WTC11 (cell line): ENCODE measurements at regions not wholly inside any gene's neighbourhood (a gene's known extent, or its start where the extent isn't known, plus 50 kb on each side); places are given as distances from the start of the nearest gene placed in this dataset.
A peak's percentile ranks its signal among the peaks of the same experiment; 100 is the strongest.

Experiments
- ATAC-seq: fragments of 200-7000 bp; cut with Tn5 transposase; 2 replicates; pipeline ENCODE4 v1.10.0; 2021; ENCODE audit warnings: mild to moderate bottlenecking, moderate library complexity
- CTCF ChIA-PET: fragments of 300-600 bp; sonication (Branson Sonifier 250); formaldehyde crosslinking; loops from one replicate; lab custom pipeline; 2021; ENCODE audit warnings: antibody characterized with exemption; lab: Charles Lee
- POLR2A ChIA-PET: fragments of 350-600 bp; sonication (Branson Sonifier 250); formaldehyde crosslinking; loops from one replicate; lab custom pipeline; 2021; ENCODE audit warnings: antibody characterized with exemption; lab: Charles Lee
- DNase-seq: peaks from one replicate; pipeline ENCODE4 v3.0.0; 2021; ENCODE audit warnings: low spot score
- H3K27ac Mint-ChIP-seq: 2 replicates; pipeline ENCODE4 v1.8.0; 2021; ENCODE audit warnings: mixed read lengths
- H3K27me3 Mint-ChIP-seq: 2 replicates; pipeline ENCODE4 v1.8.0; 2021; ENCODE audit warnings: low read depth, mild to moderate bottlenecking, moderate library complexity, mixed read lengths
- H3K36me3 Mint-ChIP-seq: 2 replicates; pipeline ENCODE4 v1.8.0; 2021; ENCODE audit warnings: mixed read lengths
- H3K4me1 Mint-ChIP-seq: 2 replicates; pipeline ENCODE4 v1.8.0; 2022; ENCODE audit warnings: mixed read lengths
- H3K4me3 Mint-ChIP-seq: 2 replicates; pipeline ENCODE4 v1.8.0; 2021; ENCODE audit warnings: mild to moderate bottlenecking, moderate library complexity, mixed read lengths
- H3K9me3 Mint-ChIP-seq: 2 replicates; pipeline ENCODE4 v1.8.0; 2021; ENCODE audit warnings: mixed read lengths
- AFF4 ChIP-seq: sonication (generic); formaldehyde crosslinking; IDR thresholded peaks from 2 replicates; pipeline ENCODE4 v1.8.1; 2023; ENCODE audit warnings: mild to moderate bottlenecking, missing genetic modification reagents, borderline replicate concordance
- AR ChIP-seq: fragments of 250-450 bp; sonication (Bioruptor Pico); IDR thresholded peaks from 2 replicates; pipeline ENCODE4 v1.9.0; 2021; ENCODE audit warnings: mild to moderate bottlenecking
- ATF3 ChIP-seq: sonication (generic); formaldehyde crosslinking; conservative IDR thresholded peaks from 2 replicates; pipeline ENCODE4 v1.8.1; 2022; ENCODE audit warnings: mild to moderate bottlenecking, missing genetic modification reagents
- CBFB ChIP-seq: sonication (generic); formaldehyde crosslinking; IDR thresholded peaks from 2 replicates; pipeline ENCODE4 v1.8.1; 2022; ENCODE audit warnings: mild to moderate bottlenecking, low read depth, missing genetic modification reagents
- CDX4 ChIP-seq: fragments of 250-450 bp; sonication (Bioruptor Pico); IDR thresholded peaks from 2 replicates; pipeline ENCODE4 v1.9.0; 2021; ENCODE audit warnings: moderate library complexity, mild to moderate bottlenecking, inconsistent platforms, borderline replicate concordance
- ESRRA ChIP-seq: sonication (generic); formaldehyde crosslinking; IDR thresholded peaks from 2 replicates; pipeline ENCODE4 v1.8.1; 2022; ENCODE audit warnings: mild to moderate bottlenecking, missing genetic modification reagents, borderline replicate concordance
- IRF1 ChIP-seq: sonication (generic); formaldehyde crosslinking; IDR thresholded peaks from 2 replicates; pipeline ENCODE4 v1.8.0; 2023; ENCODE audit warnings: missing genetic modification reagents
- MAX ChIP-seq: sonication (generic); formaldehyde crosslinking; IDR thresholded peaks from 2 replicates; pipeline ENCODE4 v1.8.0; 2022; ENCODE audit warnings: mild to moderate bottlenecking, missing genetic modification reagents
- NR3C1 ChIP-seq: sonication (generic); formaldehyde crosslinking; conservative IDR thresholded peaks from 2 replicates; pipeline ENCODE4 v1.8.1; 2023; ENCODE audit warnings: low read depth, mild to moderate bottlenecking, missing genetic modification reagents
- PRDM15 ChIP-seq: sonication (generic); formaldehyde crosslinking; IDR thresholded peaks from 2 replicates; pipeline ENCODE4 v1.8.0; 2022; ENCODE audit warnings: missing genetic modification reagents
- TEAD1 ChIP-seq: sonication (generic); formaldehyde crosslinking; IDR thresholded peaks from 2 replicates; pipeline ENCODE4 v1.8.0; 2022; ENCODE audit warnings: mild to moderate bottlenecking, missing genetic modification reagents
- TEAD4 ChIP-seq: sonication (generic); formaldehyde crosslinking; IDR thresholded peaks from 2 replicates; pipeline ENCODE4 v1.8.0; 2022; ENCODE audit warnings: mild to moderate bottlenecking, missing genetic modification reagents
- TP53 ChIP-seq: sonication (generic); formaldehyde crosslinking; IDR thresholded peaks from 2 replicates; pipeline ENCODE4 v1.8.1; 2023; ENCODE audit warnings: mild to moderate bottlenecking, missing genetic modification reagents
- USF1 ChIP-seq: sonication (generic); formaldehyde crosslinking; IDR thresholded peaks from 2 replicates; pipeline ENCODE4 v1.8.0; 2022; ENCODE audit warnings: mild to moderate bottlenecking, missing genetic modification reagents
- ZBTB21 ChIP-seq: sonication (generic); formaldehyde crosslinking; IDR thresholded peaks from 2 replicates; pipeline ENCODE4 v1.8.1; 2023; ENCODE audit warnings: mild to moderate bottlenecking, missing genetic modification reagents, borderline replicate concordance
- ZNF219 ChIP-seq: sonication (generic); formaldehyde crosslinking; IDR thresholded peaks from 2 replicates; pipeline ENCODE4 v1.8.0; 2023; ENCODE audit warnings: missing genetic modification reagents, mild to moderate bottlenecking, borderline replicate concordance
- ZNF396 ChIP-seq: fragments of 250-450 bp; sonication (Bioruptor Pico); IDR thresholded peaks from 2 replicates; pipeline ENCODE4 v1.8.0; 2021; ENCODE audit warnings: mild to moderate bottlenecking, moderate library complexity, borderline replicate concordance
- ZNF512 ChIP-seq: sonication (generic); formaldehyde crosslinking; IDR thresholded peaks from 2 replicates; pipeline ENCODE4 v1.8.1; 2022; ENCODE audit warnings: missing genetic modification reagents, borderline replicate concordance

- no peak overlapping the region for H3K4me3 Mint-ChIP-seq
- POLR2A ChIA-PET: interaction anchor here (1.1 kb wide), 1 partner anchor 21 kb away, joined by 3 read pairs; no protein-coding TSS in a partner anchor
- peaks cover 10% of the 10 kb centered on the region; the same call in 1 of the 2 replicates for H3K27me3 Mint-ChIP-seq
- H3K9me3 Mint-ChIP-seq: peaks cover 29% of the 10 kb centered on the region
- peaks cover 7% of the 10 kb centered on the region for H3K4me1 Mint-ChIP-seq
- no peak overlapping the region; the same call in 1 of the 2 replicates for H3K27ac Mint-ChIP-seq
- peak; percentile 74 for ATAC-seq
- H3K36me3 Mint-ChIP-seq: peaks cover 14% of the 10 kb centered on the region
- TF ChIP-seq TEAD1 (CRISPR knock-in tag) (no peak), IRF1 (CRISPR knock-in tag) (no peak), CBFB (CRISPR knock-in tag) (no peak), ZNF219 (CRISPR knock-in tag) (no peak), TP53 (CRISPR knock-in tag) (no peak), TEAD4 (no peak), PRDM15 (CRISPR knock-in tag) (no peak), NR3C1 (no peak), ATF3 (CRISPR knock-in tag) (no peak), ZBTB21 (CRISPR knock-in tag) (no peak), CDX4 (CRISPR knock-in tag) (no peak), USF1 (CRISPR knock-in tag) (no peak), ESRRA (CRISPR knock-in tag) (no peak), AR (no peak), AFF4 (no peak), ZNF396 (CRISPR knock-in tag) (no peak), MAX (CRISPR knock-in tag) (no peak), ZNF512 (CRISPR knock-in tag) (no peak)
- DNase-seq: no peak
- CTCF ChIA-PET: interaction anchor here (0.8 to 1.8 kb wide), 4 partner anchors 34 to 403 kb away, joined by 3 to 6 read pairs (median 4); no protein-coding TSS in a partner anchor
Measured at GRCh38 chr7:132723506-132724081, 147.3 kb upstream of the PLXNA4 start.
